ENCODE measurements at regions not wholly inside any gene's neighbourhood (a gene's known extent, or its start where the extent isn't known, plus 50 kb on each side); places are given as distances from the start of the nearest gene placed in this dataset.
"Not testable (repeated sequence)": the region's sequence is repeated elsewhere in the genome, so short reads cannot be mapped to it uniquely, and the experiment has no call there.

DNA sequence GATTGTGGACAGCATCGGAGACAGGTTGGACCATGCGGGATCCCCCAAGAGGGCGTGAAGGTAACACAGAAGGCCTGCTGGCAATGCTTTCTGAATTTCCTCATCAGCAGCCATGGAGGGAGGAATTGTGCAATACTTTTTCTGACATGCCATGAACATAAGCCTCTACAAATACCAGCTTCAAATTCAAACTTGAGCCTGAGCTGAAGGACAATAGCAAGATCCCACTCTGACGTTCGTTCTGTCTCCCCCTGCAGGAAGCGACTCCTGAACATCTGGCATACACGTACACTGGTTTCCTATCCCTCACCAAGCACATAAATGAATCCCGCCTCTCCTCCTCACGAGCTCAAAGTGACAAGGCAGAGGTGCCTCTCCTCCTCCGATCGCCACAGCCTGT lies 312.2 kb downstream of the BRD1 start:
- Mint-ChIP-seq H3K9me3 (peaks cover 2 to 27% (median 22%) of the 10 kb centered on the region in 9 donors), H3K4me3 (no peak overlapping the region), H3K27ac (no peak overlapping the region), H3K27me3 (peaks cover 0 to 4% (median 0%) of the 10 kb centered on the region in 5 donors), H3K36me3 (peaks cover 2 to 28% (median 5%) of the 10 kb centered on the region in 3 donors), H3K4me1 (peaks cover 9 to 20% (median 13%) of the 10 kb centered on the region in 4 donors)
- POLR2A ChIA-PET, result no interaction called here
- DNase-seq (peak in 1 of 10 donors; percentile 10), ATAC-seq (no peak)

DNA sequence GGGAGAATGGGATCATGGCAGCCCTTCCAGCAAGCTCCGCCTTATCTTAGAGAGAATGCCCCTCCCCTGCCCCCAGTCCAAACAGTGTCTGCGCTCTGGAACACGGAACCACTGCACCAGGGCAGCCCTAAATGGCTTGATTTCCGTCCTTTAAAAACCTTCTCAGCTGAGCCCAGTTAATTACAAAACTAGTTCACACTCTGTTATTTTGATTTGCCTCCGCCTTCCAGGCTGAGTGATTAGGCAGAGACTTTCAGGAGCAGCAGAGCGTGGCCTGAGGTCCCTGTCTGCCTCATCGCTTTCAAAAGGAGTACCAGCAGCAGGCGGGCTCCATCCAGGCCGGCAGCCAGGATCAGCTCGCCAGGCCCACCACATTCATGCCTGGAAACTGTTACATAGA lies 313.0 kb downstream of the BRD1 start:
- Mint-ChIP-seq H3K4me1 (peaks cover 9 to 20% (median 13%) of the 10 kb centered on the region in 4 donors), H3K27me3 (peaks cover 0 to 4% (median 0%) of the 10 kb centered on the region in 5 donors), H3K27ac (peak overlapping the region in 2 of 10 donors; percentile 27 to 48), H3K9me3 (peaks cover 2 to 35% (median 22%) of the 10 kb centered on the region in 9 donors), H3K36me3 (peaks cover 2 to 35% (median 5%) of the 10 kb centered on the region in 3 donors), H3K4me3 (no peak overlapping the region)
- POLR2A ChIA-PET, result no interaction called here
- ATAC-seq (no peak), DNase-seq (no peak)

DNA sequence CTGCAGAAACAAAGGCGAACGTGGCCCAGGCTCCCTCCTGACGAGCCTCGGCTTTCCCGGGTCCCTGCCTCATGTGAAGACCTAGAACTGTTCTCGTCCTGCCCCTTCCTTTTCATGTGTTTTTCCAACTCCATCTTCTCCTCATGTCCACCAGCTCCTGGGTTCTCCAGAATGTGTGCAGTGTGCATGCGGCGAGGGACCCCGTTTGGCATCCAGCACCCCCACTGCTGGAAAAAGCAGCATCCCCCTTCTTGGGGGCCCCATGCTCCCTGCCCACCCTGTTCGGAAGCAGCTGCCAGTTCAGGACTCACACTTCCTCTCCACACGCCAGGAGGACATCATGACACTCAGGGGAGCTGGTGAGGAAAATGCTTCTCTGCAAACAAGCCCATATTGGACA lies 313.5 kb downstream of the BRD1 start:
- DNase-seq (peak in 1 of 10 donors; percentile 10), ATAC-seq (no peak)
- H3K36me3 Mint-ChIP-seq, result peaks cover 0 to 36% (median 5%) of the 10 kb centered on the region in 3 donors
- POLR2A ChIA-PET, result no interaction called here
- H3K9me3 Mint-ChIP-seq, result peaks cover 2 to 40% (median 24%) of the 10 kb centered on the region in 9 donors
- H3K4me1 Mint-ChIP-seq, result peaks cover 9 to 20% (median 13%) of the 10 kb centered on the region in 4 donors
- no peak overlapping the region for H3K4me3 Mint-ChIP-seq
- H3K27ac Mint-ChIP-seq, result peak overlapping the region in 2 of 10 donors; percentile 29 to 62
- peaks cover 0 to 4% (median 0%) of the 10 kb centered on the region in 5 donors for H3K27me3 Mint-ChIP-seq

DNA sequence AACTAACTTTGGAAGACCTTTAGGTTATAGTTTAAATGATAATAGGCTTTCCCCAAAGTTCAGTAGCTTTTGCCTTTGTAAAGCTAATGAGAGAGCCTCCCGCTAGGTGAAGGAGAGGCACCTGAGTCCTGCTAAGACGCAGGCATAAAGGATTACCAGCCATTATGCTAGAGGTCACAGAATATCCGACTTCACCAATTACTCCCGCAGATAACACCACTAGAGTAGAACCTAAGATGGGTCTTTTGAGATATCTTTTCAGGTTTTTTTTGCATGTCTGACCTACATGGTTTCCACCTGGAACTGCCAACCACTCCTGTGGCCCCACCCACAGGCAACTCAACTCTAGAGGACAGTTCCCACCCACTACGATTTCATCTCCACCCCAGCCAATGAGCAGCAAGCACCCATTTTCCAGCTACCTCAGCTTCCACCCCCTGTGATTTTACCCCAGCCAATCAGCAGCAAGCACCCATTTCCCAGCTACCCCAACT lies 314.3 kb downstream of the BRD1 start:
- peaks cover 2 to 40% (median 24%) of the 10 kb centered on the region in 9 donors for H3K9me3 Mint-ChIP-seq
- no peak for ATAC-seq
- POLR2A ChIA-PET, result interaction anchor here (1.4 kb wide), 1 partner anchor 144 kb away, joined by 3 read pairs; no protein-coding TSS in a partner anchor
- peaks cover 0 to 36% (median 5%) of the 10 kb centered on the region in 3 donors for H3K36me3 Mint-ChIP-seq
- H3K27ac Mint-ChIP-seq, result peak overlapping the region in 3 of 10 donors; percentile 2 to 81 (median 62)
- peak in 1 of 10 donors; percentile 7 for DNase-seq
- no peaks in the 10 kb centered on the region for H3K27me3 Mint-ChIP-seq
- peak overlapping the region in 1 of 10 donors; percentile 15 for H3K4me3 Mint-ChIP-seq
- peaks cover 9 to 20% (median 13%) of the 10 kb centered on the region in 4 donors for H3K4me1 Mint-ChIP-seq

DNA sequence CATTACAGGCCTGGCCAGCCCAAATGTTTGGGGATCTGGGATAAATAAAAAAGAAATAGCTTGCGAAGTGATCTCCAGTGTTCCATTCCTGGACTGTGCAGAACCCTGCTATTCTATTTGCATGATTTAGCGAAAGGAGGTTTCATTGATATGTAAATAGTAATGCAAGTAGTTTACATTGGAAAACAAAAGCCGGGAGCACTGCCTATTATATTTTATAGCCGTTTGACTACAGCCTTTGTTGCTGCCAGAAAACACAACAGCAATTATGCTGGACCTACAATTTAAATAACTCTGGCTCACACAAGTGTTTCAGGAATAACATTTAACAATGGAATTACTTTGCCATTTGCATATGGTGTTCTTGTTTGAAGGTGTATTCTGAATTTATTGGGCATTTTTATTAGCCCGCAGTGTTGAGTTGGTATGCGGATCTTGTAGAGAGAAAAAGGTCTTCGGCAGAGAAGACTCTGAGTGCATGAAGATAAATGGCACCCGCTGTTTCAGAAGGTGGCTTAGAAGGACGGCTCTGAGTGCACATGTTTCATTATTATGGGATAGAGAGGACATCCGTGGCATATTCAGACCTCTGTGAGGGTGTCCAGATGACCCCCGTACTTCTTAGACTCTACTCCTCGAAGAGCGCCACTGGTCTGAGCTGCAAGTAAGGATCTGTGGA lies 315.0 kb downstream of the BRD1 start:
- Mint-ChIP-seq H3K9me3 (peaks cover 2 to 41% (median 29%) of the 10 kb centered on the region in 9 donors), H3K4me1 (peaks cover 9 to 20% (median 13%) of the 10 kb centered on the region in 4 donors), H3K4me3 (peak overlapping the region in 1 of 10 donors; percentile 11), H3K27me3 (no peaks in the 10 kb centered on the region), H3K36me3 (peaks cover 0 to 39% (median 10%) of the 10 kb centered on the region in 3 donors), H3K27ac (peak overlapping the region in 9 of 10 donors; percentile 46 to 97 (median 90))
- POLR2A ChIA-PET, result interaction anchor here (1.4 kb wide), 1 partner anchor 145 kb away, joined by 3 read pairs; no protein-coding TSS in a partner anchor
- DNase-seq, result no peak
- no peak for ATAC-seq

DNA sequence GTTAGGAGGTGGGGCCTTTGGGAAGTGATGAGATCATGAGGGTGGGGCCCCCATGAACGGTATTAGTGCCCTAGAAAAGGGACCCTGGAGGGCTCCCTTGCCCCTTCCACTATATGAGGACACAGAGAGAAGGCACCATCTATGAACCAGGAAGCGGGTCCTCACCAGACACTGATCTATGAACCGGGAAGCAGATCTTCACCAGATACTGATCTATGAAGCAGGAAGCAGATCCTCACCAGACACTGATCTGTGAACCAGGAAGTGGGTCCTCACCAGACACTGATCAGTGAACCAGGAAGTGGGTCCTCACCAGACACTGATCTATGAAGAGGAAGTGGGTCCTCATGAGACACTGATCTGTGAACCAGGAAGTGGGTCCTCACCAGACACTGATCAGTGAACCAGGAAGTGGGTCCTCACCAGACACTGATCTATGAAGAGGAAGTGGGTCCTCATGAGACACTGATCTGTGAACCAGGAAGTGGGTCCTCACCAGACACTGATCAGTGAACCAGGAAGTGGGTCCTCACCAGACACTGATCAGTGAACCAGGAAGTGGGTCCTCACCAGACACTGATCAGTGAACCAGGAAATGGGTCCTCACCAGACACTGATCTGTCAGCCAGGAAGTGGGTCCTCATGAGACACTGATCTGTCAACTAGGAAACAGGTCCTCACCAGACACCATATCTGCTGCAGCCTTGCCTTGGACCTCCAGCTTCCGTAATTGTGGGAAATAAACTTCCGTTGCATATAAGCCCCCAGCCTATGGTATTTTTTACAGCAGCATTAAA lies 316.1 kb downstream of the BRD1 start:
- peak in 8 of 10 donors; percentile 8 to 68 (median 48) for DNase-seq
- Mint-ChIP-seq H3K36me3 (peaks cover 0 to 41% (median 10%) of the 10 kb centered on the region in 3 donors), H3K4me3 (peak overlapping the region in 4 of 10 donors; percentile 22 to 68 (median 24)), H3K27ac (peak overlapping the region; percentile 88 to 97 (median 92)), H3K9me3 (peaks cover 2 to 41% (median 31%) of the 10 kb centered on the region in 9 donors), H3K4me1 (peaks cover 9 to 20% (median 13%) of the 10 kb centered on the region in 4 donors)
- ATAC-seq, result peak; percentile 76 to 87
- POLR2A ChIA-PET, H3K27me3 Mint-ChIP-seq: not testable (repeated sequence)

DNA sequence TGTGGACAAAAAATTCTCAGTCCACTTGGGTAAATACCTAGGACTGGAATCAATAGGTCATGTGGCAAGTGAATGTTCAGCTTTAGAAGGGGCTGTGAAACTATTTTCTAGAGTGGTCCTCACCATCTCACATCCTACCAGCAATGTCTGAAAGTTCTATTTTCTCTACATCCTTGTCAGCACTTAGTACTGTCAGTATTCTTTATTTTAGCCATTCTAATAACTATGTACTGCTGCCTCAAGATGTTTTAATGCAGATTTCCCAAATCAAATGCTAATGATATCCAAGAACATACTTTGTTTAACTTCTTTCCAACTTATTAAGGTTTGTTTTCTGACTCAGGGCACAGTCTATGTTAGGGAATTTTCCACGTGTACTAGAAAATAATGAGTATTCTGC lies 317.0 kb downstream of the BRD1 start:
- Mint-ChIP-seq H3K4me1 (peaks cover 9 to 20% (median 13%) of the 10 kb centered on the region in 4 donors), H3K4me3 (peak overlapping the region in 2 of 10 donors; percentile 23 to 24), H3K36me3 (peaks cover 0 to 41% (median 10%) of the 10 kb centered on the region in 3 donors), H3K27ac (peak overlapping the region in 9 of 10 donors; percentile 88 to 95 (median 91)), H3K27me3 (peaks cover 0 to 3% (median 0%) of the 10 kb centered on the region in 5 donors), H3K9me3 (peaks cover 4 to 44% (median 28%) of the 10 kb centered on the region in 9 donors)
- DNase-seq (no peak), ATAC-seq (no peak)
- POLR2A ChIA-PET, result no interaction called here

DNA sequence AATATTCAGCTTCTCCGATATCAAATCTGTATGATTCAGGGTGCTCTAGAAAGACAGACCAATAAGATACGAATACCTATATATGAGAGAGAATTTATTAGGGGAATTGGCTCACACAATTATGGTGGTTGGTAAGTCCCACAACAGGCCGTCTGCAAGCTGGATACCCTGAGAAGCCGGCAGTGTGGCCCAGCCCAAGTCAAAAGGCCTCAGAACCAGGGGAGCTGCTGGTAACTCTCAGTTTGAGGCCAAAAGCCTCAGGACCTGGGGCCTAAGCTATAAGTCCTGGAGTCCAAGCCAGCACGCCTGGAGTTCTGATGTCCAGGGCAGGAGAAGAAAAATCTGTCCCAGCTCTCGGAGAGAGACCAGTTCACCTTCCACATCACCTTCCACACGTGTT lies 318.7 kb downstream of the BRD1 start:
- Mint-ChIP-seq H3K4me1 (peaks cover 9 to 20% (median 13%) of the 10 kb centered on the region in 4 donors), H3K9me3 (peaks cover 4 to 44% (median 28%) of the 10 kb centered on the region in 9 donors), H3K4me3 (no peak overlapping the region), H3K36me3 (peaks cover 0 to 38% (median 10%) of the 10 kb centered on the region in 3 donors), H3K27ac (no peak overlapping the region), H3K27me3 (peaks cover 0 to 3% (median 0%) of the 10 kb centered on the region in 5 donors)
- ATAC-seq (no peak), DNase-seq (no peak)
- POLR2A ChIA-PET, result no interaction called here

DNA sequence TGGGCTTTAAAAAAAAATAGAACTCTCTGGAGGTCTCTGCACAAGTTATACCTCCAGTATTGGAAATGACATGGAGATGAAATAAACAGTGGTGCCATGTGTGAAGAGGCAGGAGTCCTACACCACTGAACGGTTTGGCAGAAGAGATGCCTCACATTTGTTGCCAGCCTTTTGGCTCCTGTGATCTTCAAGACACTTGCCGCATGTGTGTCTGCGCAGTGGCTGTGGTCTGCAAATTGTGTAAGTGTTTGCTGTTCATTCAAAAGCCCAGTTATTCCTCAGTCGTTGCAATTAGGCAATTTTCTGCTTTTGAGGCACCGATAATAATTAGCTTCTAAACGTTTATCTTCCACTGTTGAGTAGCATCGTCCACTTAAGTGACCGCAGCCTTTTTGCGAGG lies 319.1 kb downstream of the BRD1 start:
- POLR2A ChIA-PET, result no interaction called here
- H3K36me3 Mint-ChIP-seq, result peaks cover 0 to 38% (median 10%) of the 10 kb centered on the region in 3 donors
- H3K27me3 Mint-ChIP-seq, result peaks cover 0 to 3% (median 0%) of the 10 kb centered on the region in 5 donors
- no peak overlapping the region for H3K27ac Mint-ChIP-seq
- no peak overlapping the region for H3K4me3 Mint-ChIP-seq
- ATAC-seq (no peak), DNase-seq (no peak)
- peaks cover 5 to 16% (median 11%) of the 10 kb centered on the region in 4 donors for H3K4me1 Mint-ChIP-seq
- H3K9me3 Mint-ChIP-seq, result peaks cover 2 to 45% (median 25%) of the 10 kb centered on the region in 9 donors

DNA sequence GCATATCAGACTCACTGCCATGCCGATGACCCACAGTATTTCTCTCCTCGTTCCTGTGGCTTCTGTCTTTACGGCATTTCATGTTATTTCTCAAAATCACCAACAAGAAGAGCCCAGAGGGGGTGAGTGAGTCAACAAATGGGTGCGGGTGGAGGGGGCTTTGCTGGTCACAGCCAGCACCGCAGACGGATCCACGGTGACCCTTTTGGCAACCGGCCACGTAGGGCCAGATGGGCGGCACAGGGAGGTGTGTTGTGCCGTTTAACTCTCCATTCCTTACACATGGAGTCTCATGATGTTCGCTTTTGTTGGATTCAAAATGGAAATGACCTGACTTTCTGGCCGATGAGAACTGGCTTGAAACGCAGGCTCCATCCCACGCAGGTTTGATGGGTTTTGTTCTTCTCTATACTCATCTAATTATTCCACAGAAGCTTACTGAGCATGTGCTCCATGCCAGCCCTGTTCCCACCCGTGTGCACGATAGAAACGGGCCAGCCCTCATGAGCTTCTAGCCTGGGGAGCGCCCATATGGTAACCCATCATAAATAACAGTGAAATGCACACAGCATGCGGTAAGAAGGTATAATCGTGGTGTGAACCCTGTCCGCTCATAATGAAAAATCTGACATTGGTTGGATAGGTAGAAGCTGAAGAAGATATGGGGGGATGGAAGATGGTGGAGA lies 319.9 kb downstream of the BRD1 start:
- Mint-ChIP-seq H3K27ac (no peak overlapping the region), H3K27me3 (peaks cover 0 to 3% (median 0%) of the 10 kb centered on the region in 5 donors), H3K9me3 (peaks cover 2 to 43% (median 22%) of the 10 kb centered on the region in 9 donors), H3K36me3 (peaks cover 0 to 37% (median 10%) of the 10 kb centered on the region in 3 donors), H3K4me3 (no peak overlapping the region), H3K4me1 (peaks cover 4 to 13% (median 9%) of the 10 kb centered on the region in 4 donors)
- no peak for ATAC-seq
- DNase-seq, result no peak
- POLR2A ChIA-PET, result no interaction called here

DNA sequence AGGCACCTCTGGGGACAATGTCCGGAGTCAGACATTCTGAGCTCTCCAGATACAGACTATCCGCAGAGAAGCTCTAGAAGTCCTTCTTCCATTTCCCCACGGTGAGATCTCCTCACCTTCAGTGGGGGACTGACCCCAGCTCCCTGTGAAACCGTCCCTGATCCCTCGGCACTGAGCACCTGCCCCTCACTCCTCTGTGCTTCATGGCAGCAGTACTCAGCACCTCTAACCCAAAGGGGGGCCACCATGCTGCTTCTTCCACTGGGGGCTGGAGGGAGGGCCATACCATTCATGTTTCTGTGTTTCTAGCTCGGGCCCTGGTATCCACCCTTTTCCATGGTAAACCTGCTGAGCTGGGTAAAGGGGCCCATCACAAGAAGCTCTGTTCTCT lies 321.7 kb downstream of the BRD1 start:
- H3K27me3 Mint-ChIP-seq, result peaks cover 0 to 3% (median 0%) of the 10 kb centered on the region in 5 donors
- ATAC-seq (no peak), DNase-seq (peak in 1 of 10 donors; percentile 13)
- no peak overlapping the region for H3K27ac Mint-ChIP-seq
- POLR2A ChIA-PET, result no interaction called here
- peaks cover 0 to 4% (median 1%) of the 10 kb centered on the region in 4 donors for H3K4me1 Mint-ChIP-seq
- peaks cover 2 to 32% (median 19%) of the 10 kb centered on the region in 9 donors for H3K9me3 Mint-ChIP-seq
- H3K4me3 Mint-ChIP-seq, result no peak overlapping the region
- H3K36me3 Mint-ChIP-seq, result peaks cover 0 to 29% (median 14%) of the 10 kb centered on the region in 3 donors

All from naive thymus-derived CD8-positive, alpha-beta T cell (primary cell).